NCI-H187 (cell line): ENCODE measurements at regions not wholly inside any gene's neighbourhood (a gene's known extent, or its start where the extent isn't known, plus 50 kb on each side); places are given as distances from the start of the nearest gene placed in this dataset.

Experiments used
- DNase-seq, 2 experiments: peaks; one replicate each; lab custom pipeline; 2025; lab: John Stamatoyannopoulos, UW

DNA sequence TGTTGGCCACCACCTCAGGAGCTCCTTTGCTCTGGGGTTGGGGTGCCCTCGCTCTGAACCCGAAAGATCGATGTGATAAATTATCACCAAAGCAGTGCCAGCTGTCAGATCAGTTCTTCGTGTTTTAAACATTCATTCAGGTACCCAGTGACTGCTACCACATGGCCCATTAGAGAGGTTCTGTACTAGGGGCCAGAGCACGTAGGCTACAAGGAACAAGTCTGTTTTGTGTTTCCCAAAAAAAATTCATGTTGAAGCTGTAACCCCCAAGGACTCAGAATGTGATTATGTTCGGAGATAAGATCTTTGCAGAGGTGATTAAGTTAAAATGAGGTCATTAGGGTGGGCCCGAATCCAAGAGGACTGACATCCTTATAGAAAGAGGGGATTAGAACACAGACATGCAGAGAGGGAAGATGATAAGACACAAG is 526.9 kb downstream of the NPHP4 start:
- DNase-seq = no peak

- DNase-seq = peak; percentile 53 to 61
These were observed 527.9 kb downstream of the NPHP4 start for GRCh38 chr1:5464366-5464765.

DNA sequence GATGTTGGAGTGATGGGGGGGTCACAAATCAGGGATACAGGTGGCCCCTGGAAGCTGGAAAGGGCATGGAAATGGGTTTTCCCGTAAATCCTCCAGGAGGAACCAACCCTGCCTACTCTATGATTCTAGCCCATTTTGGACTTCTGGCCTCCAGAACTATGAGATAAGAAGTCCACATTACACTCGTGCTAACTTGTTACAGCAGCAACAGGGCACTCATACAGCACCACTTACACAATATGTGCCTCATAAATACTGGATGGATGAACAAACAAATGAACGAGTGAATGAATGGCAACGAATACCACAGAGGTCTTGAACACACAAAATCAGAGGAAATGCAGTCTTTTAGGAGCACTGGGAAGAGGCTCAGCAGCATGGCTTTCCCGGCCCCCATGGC is 531.3 kb downstream of the NPHP4 start:
- no peak for DNase-seq

- DNase-seq = no peak
These were observed 532.2 kb downstream of the NPHP4 start for GRCh38 chr1:5459839-5460610.

- no peak for DNase-seq
These were observed 534.0 kb downstream of the NPHP4 start for GRCh38 chr1:5458248-5458647.

DNA sequence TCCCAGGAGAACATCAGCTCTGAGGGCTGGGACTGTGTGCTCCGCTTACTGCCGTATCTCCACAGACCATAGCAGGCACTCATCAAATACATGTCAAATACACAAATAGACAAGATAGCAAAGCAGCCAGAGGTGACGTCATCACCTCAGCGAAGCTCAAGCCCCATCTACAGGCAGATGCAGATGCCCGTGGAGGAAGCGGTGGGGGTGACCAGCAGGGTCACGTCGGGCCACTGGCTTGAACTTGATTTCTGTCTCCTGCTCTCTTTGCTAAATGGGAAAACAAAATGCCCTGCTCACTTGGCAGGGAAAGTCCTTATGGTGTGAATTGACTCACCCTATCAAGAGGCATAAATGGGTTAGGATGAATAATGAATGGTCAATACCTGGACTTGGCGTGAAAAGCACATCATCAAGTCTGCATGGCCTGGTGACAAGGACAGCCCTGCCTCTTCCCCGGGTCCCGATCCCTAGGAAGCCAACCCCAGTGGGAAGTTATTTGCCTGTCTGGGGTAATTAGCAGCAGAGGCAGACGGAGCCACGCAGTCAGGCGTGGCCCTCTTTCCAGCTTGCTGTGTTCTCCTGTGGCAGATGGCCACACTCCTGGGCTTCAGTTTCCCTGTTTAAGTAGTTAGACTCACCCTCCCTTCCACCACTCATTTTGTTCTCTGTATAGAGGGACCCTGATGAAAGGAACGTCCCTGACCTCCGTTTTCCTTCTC is 536.0 kb downstream of the NPHP4 start:
- DNase-seq = peak in 1 of 2 experiments; percentile 21

- no peak for DNase-seq
These were observed 536.6 kb downstream of the NPHP4 start for GRCh38 chr1:5455651-5456050.

DNA sequence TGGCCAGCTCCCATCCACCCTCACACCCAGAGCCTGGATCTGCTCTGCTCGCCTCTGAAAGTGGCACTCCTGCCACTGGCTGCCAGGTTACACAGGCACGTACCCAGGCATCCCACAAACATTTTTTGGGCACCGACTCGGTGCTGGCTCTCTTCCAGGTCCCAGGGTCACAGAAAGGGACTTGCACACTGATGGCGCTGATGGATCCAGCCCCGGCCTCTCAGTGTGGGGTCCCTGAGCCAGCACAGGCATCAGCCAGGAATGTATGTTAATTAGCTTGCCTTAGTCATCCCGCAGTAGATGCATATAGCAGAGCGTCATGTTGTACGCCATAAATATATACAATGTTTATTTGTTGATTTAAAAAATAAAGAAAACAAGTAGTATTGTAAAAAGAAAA is 537.2 kb downstream of the NPHP4 start:
- DNase-seq = no peak

- DNase-seq = no peak
These were observed 538.9 kb downstream of the NPHP4 start for GRCh38 chr1:5453347-5453746.

DNA sequence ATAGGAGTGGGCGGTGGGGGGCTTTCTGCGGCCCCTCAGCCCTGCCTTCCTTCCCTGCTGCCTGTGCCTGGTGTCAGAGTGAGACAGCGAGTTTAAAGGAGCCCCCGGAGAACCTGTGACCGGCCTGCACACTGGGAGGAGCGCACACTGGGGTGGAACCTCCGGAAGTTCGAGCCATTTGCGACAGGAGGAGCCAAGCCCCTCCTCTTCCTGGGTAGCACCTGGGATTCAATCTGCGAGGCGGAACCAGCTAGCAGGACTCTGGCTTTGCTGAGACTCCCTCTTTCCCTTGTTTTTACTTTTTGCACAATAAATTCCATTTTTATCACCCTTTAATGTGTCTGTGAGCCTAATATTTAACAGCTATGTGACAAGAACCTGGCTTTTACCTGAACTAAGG is 540.6 kb downstream of the NPHP4 start:
- DNase-seq = no peak

- DNase-seq = peak in 1 of 2 experiments; percentile 5
These were observed 543.7 kb downstream of the NPHP4 start for GRCh38 chr1:5448486-5448885.

GRCh38 chr1:5447503-5447960 is 544.7 kb downstream of the NPHP4 start:
- no peak for DNase-seq

DNA sequence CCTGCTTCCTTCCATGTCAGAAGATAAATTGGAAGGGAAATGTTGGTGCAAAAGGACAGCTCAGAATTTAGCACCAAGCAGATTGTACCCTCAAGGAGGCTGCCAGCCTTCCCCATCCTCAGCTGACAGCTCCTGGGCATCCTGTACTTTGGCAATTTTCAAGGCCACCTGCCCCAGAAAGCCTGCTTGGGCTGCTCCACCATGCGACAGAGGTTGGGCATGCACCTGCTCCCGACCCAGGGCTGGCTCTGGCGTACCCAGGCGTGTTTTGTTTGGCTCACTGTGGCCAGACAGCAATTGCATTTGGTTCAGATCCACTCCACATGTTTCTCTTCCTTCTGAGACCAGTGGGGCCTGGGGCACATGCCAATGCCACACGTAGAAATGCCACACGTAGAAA is 547.8 kb downstream of the NPHP4 start:
- no peak for DNase-seq

GRCh38 chr1:5436808-5437207 is 555.4 kb downstream of the NPHP4 start:
- DNase-seq = no peak

GRCh38 chr1:5435414-5435813 is 556.8 kb downstream of the NPHP4 start:
- no peak for DNase-seq

DNA sequence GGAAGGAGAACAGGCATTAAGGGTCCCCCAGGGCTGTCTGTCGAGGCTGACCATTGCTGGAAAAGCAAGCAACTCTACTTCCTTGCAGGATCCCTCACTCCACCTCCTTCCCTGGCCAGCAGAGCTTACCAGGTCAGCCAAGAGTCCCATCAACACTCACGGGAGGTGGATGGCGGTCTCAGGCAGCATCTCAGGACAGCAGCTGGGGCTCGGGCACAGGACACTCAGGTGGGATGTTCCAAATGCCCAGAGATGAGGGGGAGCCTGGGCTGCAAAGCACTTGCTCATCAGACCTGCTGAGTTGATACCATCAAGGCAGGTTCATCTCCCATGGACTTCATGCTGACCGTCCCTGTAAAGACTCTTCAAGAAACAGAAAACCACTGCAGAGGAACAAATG is 559.8 kb downstream of the NPHP4 start:
- DNase-seq = no peak

GRCh38 chr1:5430911-5431697 is 561.1 kb downstream of the NPHP4 start:
- peak; percentile 43 to 61 for DNase-seq

GRCh38 chr1:5430136-5430535 is 562.1 kb downstream of the NPHP4 start:
- no peak for DNase-seq

GRCh38 chr1:5428351-5428750 is 563.9 kb downstream of the NPHP4 start:
- DNase-seq = no peak

GRCh38 chr1:5427026-5427613 is 565.1 kb downstream of the NPHP4 start:
- DNase-seq = no peak

- DNase-seq = no peak
These were observed 567.2 kb downstream of the NPHP4 start for GRCh38 chr1:5424802-5425703.
